Mesenchymal stem cell (in vitro differentiated cells and primary cell): ENCODE measurements at regions not wholly inside any gene's neighbourhood (a gene's known extent, or its start where the extent isn't known, plus 50 kb on each side); places are given as distances from the start of the nearest gene placed in this dataset.

ENCODE experiments used
- DNase-seq: peaks from one replicate; pipeline ENCODE4 v3.0.0-alpha.2; 2013
- H2AFZ ChIP-seq: one replicate; pipeline ENCODE4 v1.6.1; 2013; ENCODE audit warnings: low read depth, mild to moderate bottlenecking, control low read depth, inconsistent platforms, low read length, moderate library complexity
- H2AK5ac ChIP-seq: 2 replicates; pipeline ENCODE4 v1.6.1; 2013; ENCODE audit warnings: low read length, moderate library complexity, mild to moderate bottlenecking, inconsistent platforms; ENCODE audit not compliant: severe bottlenecking
- H2BK120ac ChIP-seq: one replicate; pipeline ENCODE4 v1.6.1; 2013; ENCODE audit warnings: low read depth, mild to moderate bottlenecking, inconsistent platforms, low read length, moderate library complexity
- H2BK12ac ChIP-seq, 2 experiments: one replicate each; pipeline ENCODE4 v1.6.1; 2013; ENCODE audit warnings: inconsistent platforms in 2 of 2, low read length in 2 of 2, mild to moderate bottlenecking in 2 of 2, moderate library complexity in 2 of 2, control low read depth in 1 of 2
- H2BK15ac ChIP-seq: one replicate; pipeline ENCODE4 v1.6.1; 2013; ENCODE audit warnings: mild to moderate bottlenecking, low read depth, inconsistent platforms; ENCODE audit not compliant: poor library complexity, severe bottlenecking
- H2BK5ac ChIP-seq: 2 replicates; pipeline ENCODE4 v1.6.1; 2013; ENCODE audit warnings: low read depth, mild to moderate bottlenecking, low read length, control low read depth, inconsistent platforms; ENCODE audit not compliant: poor library complexity, severe bottlenecking
- H3K14ac ChIP-seq, 2 experiments: one replicate each; pipeline ENCODE4 v1.6.1; 2013; ENCODE audit warnings: inconsistent platforms in 2 of 2, low read length in 2 of 2, control low read depth in 1 of 2, mild to moderate bottlenecking in 1 of 2, moderate library complexity in 1 of 2
- H3K18ac ChIP-seq, 2 experiments: one replicate each; pipeline ENCODE4 v1.6.1; 2013; ENCODE audit warnings: inconsistent platforms in 2 of 2, low read length in 2 of 2, control low read depth in 1 of 2, low read depth in 1 of 2, mild to moderate bottlenecking in 1 of 2
- H3K23ac ChIP-seq, 2 experiments: one replicate each; pipeline ENCODE4 v1.6.1; 2013; ENCODE audit warnings: inconsistent platforms in 2 of 2, low read length in 2 of 2, mild to moderate bottlenecking in 2 of 2, moderate library complexity in 2 of 2, control low read depth in 1 of 2
- H3K27ac ChIP-seq: 2 replicates; pipeline ENCODE4 v1.5.1; 2013; ENCODE audit warnings: mild to moderate bottlenecking, moderate library complexity, low read length, control low read depth, inconsistent platforms; ENCODE audit not compliant: poor library complexity, severe bottlenecking
- H3K27me3 ChIP-seq, 2 experiments: 2 replicates each; pipeline versions ENCODE4 v1.6.1 to v1.7.0; 2013; ENCODE audit warnings: low read length in 2 of 2, mild to moderate bottlenecking in 2 of 2, moderate library complexity in 2 of 2, control low read depth in 1 of 2, inconsistent platforms in 1 of 2; ENCODE audit not compliant: control insufficient read depth in 1 of 2, insufficient read depth in 1 of 2
- H3K36me3 ChIP-seq, 2 experiments: 2 replicates each; pipeline versions ENCODE4 v1.6.1 to v1.7.0; 2013; ENCODE audit warnings: low read length in 2 of 2, control low read depth in 1 of 2, inconsistent platforms in 1 of 2, low read depth in 1 of 2, mild to moderate bottlenecking in 1 of 2; ENCODE audit not compliant: insufficient read depth in 2 of 2, control insufficient read depth in 1 of 2
- H3K4ac ChIP-seq, 2 experiments: one replicate each; pipeline ENCODE4 v1.6.1; 2013; ENCODE audit warnings: inconsistent platforms in 2 of 2, low read length in 2 of 2, mild to moderate bottlenecking in 2 of 2, moderate library complexity in 2 of 2, control low read depth in 1 of 2, low read depth in 1 of 2
- H3K4me1 ChIP-seq: 2 replicates; pipeline ENCODE4 v1.6.1; 2013; ENCODE audit warnings: low read depth, low read length, control low read depth; ENCODE audit not compliant: control insufficient read depth, insufficient read depth
- H3K4me2 ChIP-seq: 2 replicates; pipeline ENCODE4 v1.6.1; 2013; ENCODE audit warnings: low read length, mild to moderate bottlenecking, inconsistent platforms; ENCODE audit not compliant: poor library complexity, severe bottlenecking
- H3K4me3 ChIP-seq, 2 experiments: 2 replicates each; pipeline versions ENCODE4 v1.5.1 to v1.7.0; 2013; ENCODE audit warnings: low read length in 2 of 2, mild to moderate bottlenecking in 2 of 2, control low read depth in 1 of 2, low read depth in 1 of 2; ENCODE audit not compliant: insufficient read depth in 1 of 2
- H3K79me1 ChIP-seq: replicated peaks from 2 replicates; pipeline ENCODE4 v1.6.1; 2013; ENCODE audit warnings: mild to moderate bottlenecking, control low read depth, low read length, inconsistent platforms; ENCODE audit not compliant: poor library complexity, severe bottlenecking
- H3K9ac ChIP-seq: 2 replicates; pipeline ENCODE4 v1.7.0; 2013; ENCODE audit warnings: mild to moderate bottlenecking, low read length, moderate library complexity
- H3K9me3 ChIP-seq: 2 replicates; pipeline ENCODE4 v1.7.0; 2013; ENCODE audit warnings: mild to moderate bottlenecking, low read length; ENCODE audit not compliant: control insufficient read depth
- H4K8ac ChIP-seq: one replicate; pipeline ENCODE4 v1.6.1; 2013; ENCODE audit warnings: inconsistent platforms, mild to moderate bottlenecking, low read length, moderate library complexity
- H4K91ac ChIP-seq: one replicate; pipeline ENCODE4 v1.6.1; 2013; ENCODE audit warnings: mild to moderate bottlenecking, low read length, inconsistent platforms
- WGBS: methylation state at CpG from one replicate; pipeline ENCODE4 v1.1.7; 2013; ENCODE audit warnings: mixed read lengths; 5-methylcytosine and 5-hydroxymethylcytosine counted together

DNA sequence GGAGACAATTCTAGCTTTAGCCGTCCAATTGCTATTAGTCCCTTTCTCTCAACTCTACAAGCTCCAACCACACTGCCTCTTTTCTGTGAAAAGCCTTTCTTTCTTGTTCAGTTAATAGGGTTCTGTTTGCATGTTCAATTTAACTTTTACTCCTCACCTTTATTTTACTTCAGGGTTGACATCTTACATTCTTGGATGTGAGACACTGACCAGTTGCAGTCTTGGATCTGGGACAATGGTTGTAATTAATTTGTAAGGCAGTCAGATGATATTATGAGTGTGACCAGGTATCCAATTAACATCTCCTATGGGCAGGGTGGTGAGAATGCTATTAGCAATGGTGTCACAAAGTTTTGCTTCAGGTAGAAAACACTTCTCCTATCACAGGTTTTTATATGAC is 774.5 kb downstream of the TLR4 start:
- no peak for DNase-seq
- no peak overlapping the region for H2BK15ac ChIP-seq
- H3K18ac ChIP-seq = no peak overlapping the region
- H3K9ac ChIP-seq = no peak overlapping the region
- H3K27ac ChIP-seq = no peak overlapping the region
- no peak overlapping the region for H2BK12ac ChIP-seq
- no peak overlapping the region for H3K4me3 ChIP-seq
- no peak overlapping the region for H4K91ac ChIP-seq
- no peak overlapping the region for H2AFZ ChIP-seq
- H3K36me3 ChIP-seq = no peaks in the 10 kb centered on the region
- H3K4me2 ChIP-seq = no peak overlapping the region
- no peak overlapping the region for H2AK5ac ChIP-seq
- H3K9me3 ChIP-seq = no peaks in the 10 kb centered on the region
- no peak overlapping the region for H2BK5ac ChIP-seq
- H3K4me1 ChIP-seq = no peaks in the 10 kb centered on the region
- no peak overlapping the region for H3K4ac ChIP-seq
- H3K79me1 ChIP-seq = no peaks in the 10 kb centered on the region
- H3K27me3 ChIP-seq = no peaks in the 10 kb centered on the region
- no peak overlapping the region for H3K14ac ChIP-seq
- no CpG with 5 or more reads among the region's 1 CpG for WGBS
- H3K23ac ChIP-seq = no peak overlapping the region
- H2BK120ac ChIP-seq = no peak overlapping the region
- H4K8ac ChIP-seq = no peak overlapping the region

DNA sequence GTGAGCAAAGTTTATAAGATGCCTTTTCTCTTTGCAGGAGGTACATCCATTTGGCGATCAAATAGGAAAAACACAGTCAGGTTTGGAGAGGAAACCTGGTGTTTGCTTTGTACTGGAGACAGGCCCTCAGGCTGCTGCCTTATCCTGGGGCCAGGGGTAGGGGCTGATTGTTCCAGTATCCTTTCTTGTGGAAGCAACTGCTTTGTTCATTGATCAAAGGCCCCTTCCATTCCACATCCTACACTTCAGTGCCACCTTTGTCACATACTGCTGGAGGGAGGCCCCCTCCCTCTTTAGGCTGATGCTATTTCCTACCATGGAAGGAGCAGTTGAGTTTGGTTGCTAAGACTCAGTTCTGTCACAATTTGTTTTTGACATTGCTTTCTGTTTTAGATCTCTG is 778.1 kb downstream of the TLR4 start:
- Histone ChIP-seq H3K14ac (no peak overlapping the region), H3K18ac (no peak overlapping the region), H3K27me3 (no peaks in the 10 kb centered on the region), H2BK15ac (no peak overlapping the region), H2AK5ac (no peak overlapping the region), H3K23ac (no peak overlapping the region), H3K4ac (no peak overlapping the region), H3K4me1 (no peaks in the 10 kb centered on the region), H4K91ac (no peak overlapping the region), H2BK120ac (no peak overlapping the region), H2BK5ac (no peak overlapping the region), H2BK12ac (no peak overlapping the region), H3K9ac (no peak overlapping the region), H3K27ac (no peak overlapping the region), H3K4me3 (no peak overlapping the region), H2AFZ (no peak overlapping the region), H3K9me3 (no peaks in the 10 kb centered on the region), H3K36me3 (no peaks in the 10 kb centered on the region), H3K4me2 (no peak overlapping the region), H4K8ac (no peak overlapping the region), H3K79me1 (no peaks in the 10 kb centered on the region)
- no peak for DNase-seq
- WGBS = 90% methylated on average over 1 of the region's 1 CpG

DNA sequence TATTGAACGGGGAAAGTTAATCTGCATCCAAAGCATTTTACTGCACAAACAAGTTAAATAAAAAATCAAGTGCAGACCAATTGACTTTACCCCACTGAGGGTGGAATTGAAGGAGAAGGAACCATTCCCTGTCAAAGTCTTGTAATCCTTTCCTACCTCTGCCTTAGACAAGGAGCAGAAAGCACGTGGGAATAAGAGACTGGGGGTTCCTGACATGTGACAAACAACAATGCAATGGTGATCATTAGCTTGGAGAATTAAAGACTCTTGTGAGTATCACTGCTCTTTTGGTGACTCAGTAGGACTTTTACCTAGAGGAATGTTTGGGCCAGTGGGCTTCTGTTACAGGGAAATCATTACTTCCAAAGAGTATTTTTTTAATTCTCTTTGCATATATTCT is 779.5 kb downstream of the TLR4 start:
- no peak overlapping the region for H3K18ac ChIP-seq
- H3K36me3 ChIP-seq = no peaks in the 10 kb centered on the region
- H3K23ac ChIP-seq = no peak overlapping the region
- H3K27ac ChIP-seq = no peak overlapping the region
- H3K4me1 ChIP-seq = no peaks in the 10 kb centered on the region
- no peak overlapping the region for H3K4me3 ChIP-seq
- H2BK120ac ChIP-seq = no peak overlapping the region
- WGBS = 75% methylated on average over 1 of the region's 2 CpGs
- no peak overlapping the region for H2BK5ac ChIP-seq
- no peak overlapping the region for H3K4me2 ChIP-seq
- no peak overlapping the region for H2BK15ac ChIP-seq
- H3K14ac ChIP-seq = no peak overlapping the region
- no peak overlapping the region for H3K9ac ChIP-seq
- H4K91ac ChIP-seq = no peak overlapping the region
- H2AFZ ChIP-seq = no peak overlapping the region
- no peaks in the 10 kb centered on the region for H3K79me1 ChIP-seq
- H2AK5ac ChIP-seq = no peak overlapping the region
- no peaks in the 10 kb centered on the region for H3K27me3 ChIP-seq
- no peak for DNase-seq
- H3K9me3 ChIP-seq = no peaks in the 10 kb centered on the region
- H3K4ac ChIP-seq = no peak overlapping the region
- H4K8ac ChIP-seq = no peak overlapping the region
- no peak overlapping the region for H2BK12ac ChIP-seq

DNA sequence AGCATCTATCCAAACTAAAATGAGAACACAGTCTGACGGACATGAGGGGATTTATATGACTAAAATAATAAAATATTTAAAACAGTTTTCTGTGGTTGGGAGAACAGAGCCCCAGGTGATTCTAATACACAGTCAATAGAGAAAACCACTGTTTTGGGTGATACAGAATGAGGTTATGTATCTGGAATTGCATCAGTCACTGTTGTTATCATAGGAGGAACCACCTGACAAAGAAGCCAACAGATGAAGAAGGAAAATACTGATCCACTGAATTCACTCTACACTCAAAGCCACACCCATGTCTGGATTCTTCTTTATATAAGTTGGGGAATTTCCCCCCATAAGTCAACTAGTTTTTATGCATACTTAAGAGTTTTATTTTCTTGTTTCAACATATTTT is 799.0 kb downstream of the TLR4 start:
- Histone ChIP-seq H3K23ac (no peak overlapping the region), H3K14ac (no peak overlapping the region), H3K4me2 (no peak overlapping the region), H3K36me3 (no peaks in the 10 kb centered on the region), H2BK15ac (no peak overlapping the region), H3K4me3 (no peak overlapping the region), H3K27me3 (no peaks in the 10 kb centered on the region), H4K8ac (no peak overlapping the region), H3K18ac (no peak overlapping the region), H3K4me1 (no peaks in the 10 kb centered on the region), H3K4ac (no peak overlapping the region), H3K9ac (no peak overlapping the region), H2BK120ac (no peak overlapping the region), H2AK5ac (no peak overlapping the region), H2AFZ (no peak overlapping the region), H2BK12ac (no peak overlapping the region), H3K9me3 (no peaks in the 10 kb centered on the region), H3K27ac (no peak overlapping the region), H4K91ac (no peak overlapping the region), H2BK5ac (no peak overlapping the region), H3K79me1 (no peaks in the 10 kb centered on the region)
- no CpG with 5 or more reads among the region's 1 CpG for WGBS
- no peak for DNase-seq
